GM12864 (cell line): ENCODE measurements at regions not wholly inside any gene's neighbourhood (a gene's known extent, or its start where the extent isn't known, plus 50 kb on each side); places are given as distances from the start of the nearest gene placed in this dataset.

Source experiments
- DNase-seq: peaks from one replicate; pipeline ENCODE4 v3.0.0-alpha.2; 2011; ENCODE audit warnings: low read depth
- H3K4me3 ChIP-seq: 2 replicates; pipeline ENCODE4 v1.5.1; 2011; ENCODE audit warnings: mild to moderate bottlenecking, low read depth, low read length, control low read depth
- CTCF ChIP-seq: IDR thresholded peaks from 2 replicates; pipeline ENCODE4 v1.5.1; 2011; ENCODE audit warnings: low read depth, mild to moderate bottlenecking, moderate library complexity, low read length, control low read depth, inconsistent platforms; ENCODE audit errors: missing control alignments

GRCh38 chr16:25431472-25431871 lies 173.8 kb upstream of the ZKSCAN2 start:
- no peak for DNase-seq
- no peak overlapping the region for H3K4me3 ChIP-seq
- TF ChIP-seq CTCF = no peak

GRCh38 chr16:25426829-25427228 lies 169.2 kb upstream of the ZKSCAN2 start:
- no peak overlapping the region for H3K4me3 ChIP-seq
- no peak for TF ChIP-seq CTCF
- no peak for DNase-seq

GRCh38 chr16:25419681-25420080 lies 162.0 kb upstream of the ZKSCAN2 start:
- no peak overlapping the region for H3K4me3 ChIP-seq
- no peak for DNase-seq
- no peak for TF ChIP-seq CTCF

- H3K4me3 ChIP-seq = no peak overlapping the region
- no peak for DNase-seq
- no peak for TF ChIP-seq CTCF
These were observed 161.5 kb upstream of the ZKSCAN2 start for GRCh38 chr16:25419153-25419552.

GRCh38 chr16:25416002-25416401 lies 158.4 kb upstream of the ZKSCAN2 start:
- no peak for TF ChIP-seq CTCF
- no peak overlapping the region for H3K4me3 ChIP-seq
- no peak for DNase-seq

- H3K4me3 ChIP-seq = no peak overlapping the region
- TF ChIP-seq CTCF = no peak
- no peak for DNase-seq
These were observed 156.3 kb upstream of the ZKSCAN2 start for GRCh38 chr16:25413975-25414374.

- no peak for TF ChIP-seq CTCF
- DNase-seq = no peak
- no peak overlapping the region for H3K4me3 ChIP-seq
These were observed 155.5 kb upstream of the ZKSCAN2 start for GRCh38 chr16:25413133-25413532.
